NOMO-1 (cell line): ENCODE measurements at regions not wholly inside any gene's neighbourhood (a gene's known extent, or its start where the extent isn't known, plus 50 kb on each side); places are given as distances from the start of the nearest gene placed in this dataset.

ENCODE experiments used
- DNase-seq, 2 experiments: peaks; one replicate each; lab custom pipeline; 2025; ENCODE audit not compliant: unreplicated experiment in 2 of 2; lab: John Stamatoyannopoulos, UW

GRCh38 chr21:40901691-40902090 lies 54.7 kb upstream of the DSCAM start:
- no peak for DNase-seq

- DNase-seq: no peak
Measured at GRCh38 chr21:40902299-40902698, 55.3 kb upstream of the DSCAM start.

- DNase-seq: no peak
Measured at GRCh38 chr21:40902993-40903392, 56.0 kb upstream of the DSCAM start.

- no peak for DNase-seq
Measured at GRCh38 chr21:40905251-40905650, 58.3 kb upstream of the DSCAM start.

DNA sequence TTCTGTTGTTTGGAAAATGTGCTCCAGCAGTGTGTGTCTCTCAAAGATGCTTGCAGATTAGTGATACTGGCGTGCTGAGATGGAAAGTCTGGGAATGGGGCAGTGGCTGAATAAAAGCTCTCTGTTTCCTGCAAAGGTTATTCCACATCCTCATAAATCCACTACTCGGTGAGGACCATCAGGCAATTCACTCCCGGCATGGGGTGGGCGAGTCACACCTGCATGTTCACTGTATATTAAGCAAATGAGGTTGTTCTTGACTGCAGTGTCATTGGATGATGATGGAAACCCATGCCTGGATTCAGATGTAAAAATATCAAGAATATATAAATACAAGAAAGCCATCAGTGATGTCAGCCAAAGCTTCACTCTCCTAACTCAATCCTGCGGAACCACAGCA lies 65.4 kb upstream of the DSCAM start:
- DNase-seq: no peak

DNA sequence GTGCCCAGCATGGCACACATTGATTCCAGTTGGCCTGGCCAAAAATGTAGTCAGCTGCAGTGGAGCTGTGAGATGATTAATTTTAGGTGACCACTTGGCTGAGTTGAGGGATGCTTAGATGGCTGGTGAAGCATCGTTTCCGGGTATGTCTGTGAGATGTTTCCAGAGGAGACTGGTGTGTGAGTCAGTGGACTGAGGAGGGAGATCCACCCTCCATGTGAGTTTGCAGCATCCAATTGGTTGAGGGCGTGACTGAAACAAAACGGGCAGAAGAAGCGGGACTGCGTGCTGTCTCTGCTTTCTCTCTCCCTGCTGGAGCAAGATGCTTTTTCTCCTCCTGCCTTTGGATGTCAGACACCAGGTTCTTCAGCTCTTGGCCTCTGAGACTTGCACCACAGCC lies 68.2 kb upstream of the DSCAM start:
- no peak for DNase-seq

- DNase-seq: no peak
Measured at GRCh38 chr21:40923407-40923806, 76.4 kb upstream of the DSCAM start.

- no peak for DNase-seq
Measured at GRCh38 chr21:40923901-40924300, 76.9 kb upstream of the DSCAM start.

- no peak for DNase-seq
Measured at GRCh38 chr21:40924641-40925040, 77.7 kb upstream of the DSCAM start.

- DNase-seq: no peak
Measured at GRCh38 chr21:40926238-40926637, 79.3 kb upstream of the DSCAM start.

DNA sequence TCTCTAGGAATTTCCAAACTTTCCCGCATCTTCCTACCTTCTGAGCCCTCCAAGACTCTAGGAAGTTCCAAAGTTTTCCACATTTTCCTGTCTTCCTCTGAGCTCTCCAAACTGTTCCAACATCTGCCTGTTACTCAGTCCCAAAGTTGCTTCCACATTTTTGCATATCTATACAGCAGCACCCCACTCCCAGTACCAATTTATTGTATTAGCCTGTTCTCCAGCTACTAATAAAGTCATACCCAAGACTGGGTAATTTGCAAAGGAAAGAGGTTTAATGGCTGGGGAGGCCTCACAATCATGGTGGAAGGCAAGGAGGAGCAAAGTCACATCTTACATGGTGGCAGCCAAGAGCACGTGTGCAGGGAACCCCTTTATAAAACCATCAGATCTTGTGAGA lies 82.9 kb upstream of the DSCAM start:
- no peak for DNase-seq

GRCh38 chr21:40931197-40931596 lies 84.2 kb upstream of the DSCAM start:
- no peak for DNase-seq

DNA sequence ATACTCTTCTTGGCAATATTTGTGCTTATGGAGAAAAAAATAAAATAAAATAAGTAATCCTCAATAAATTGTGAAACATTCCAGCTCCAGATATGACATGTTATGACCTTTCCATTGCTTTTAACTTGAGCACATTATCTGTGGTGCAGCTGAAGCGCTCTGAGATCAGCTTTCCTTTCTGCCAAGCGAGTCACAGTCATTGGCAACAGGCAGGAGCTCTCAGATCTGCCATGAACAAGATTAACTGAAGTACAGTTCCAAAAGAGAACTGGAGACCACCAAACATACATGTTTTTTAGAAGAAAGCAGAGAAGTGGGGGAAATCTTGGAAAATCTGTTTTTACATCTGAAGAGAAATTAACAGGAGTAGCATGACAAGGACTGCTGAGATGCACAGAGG lies 89.2 kb upstream of the DSCAM start:
- DNase-seq: no peak

DNA sequence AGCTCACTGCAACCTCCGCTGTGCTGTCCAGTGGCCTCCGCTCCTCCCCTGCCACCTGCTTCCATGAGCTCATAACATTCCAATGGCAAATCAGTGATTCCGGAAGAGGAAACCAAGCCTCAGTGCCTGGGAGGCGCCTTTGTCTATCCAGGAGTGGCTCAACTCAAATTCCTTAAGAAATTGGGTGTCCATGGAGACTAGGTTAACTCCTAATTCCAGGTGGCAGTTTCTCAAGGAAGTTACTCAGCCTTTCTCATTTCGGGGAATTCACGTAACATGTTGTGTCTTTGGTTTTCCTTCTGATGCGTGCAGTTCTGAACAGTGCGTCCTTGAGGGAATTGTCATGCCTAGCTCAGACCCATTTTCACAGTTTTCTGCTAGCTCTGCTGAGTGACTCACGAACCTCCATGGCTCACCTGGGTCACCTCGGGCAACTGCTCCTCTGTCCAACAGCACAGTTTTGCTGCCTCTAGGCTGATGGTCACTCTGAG lies 89.9 kb upstream of the DSCAM start:
- no peak for DNase-seq

DNA sequence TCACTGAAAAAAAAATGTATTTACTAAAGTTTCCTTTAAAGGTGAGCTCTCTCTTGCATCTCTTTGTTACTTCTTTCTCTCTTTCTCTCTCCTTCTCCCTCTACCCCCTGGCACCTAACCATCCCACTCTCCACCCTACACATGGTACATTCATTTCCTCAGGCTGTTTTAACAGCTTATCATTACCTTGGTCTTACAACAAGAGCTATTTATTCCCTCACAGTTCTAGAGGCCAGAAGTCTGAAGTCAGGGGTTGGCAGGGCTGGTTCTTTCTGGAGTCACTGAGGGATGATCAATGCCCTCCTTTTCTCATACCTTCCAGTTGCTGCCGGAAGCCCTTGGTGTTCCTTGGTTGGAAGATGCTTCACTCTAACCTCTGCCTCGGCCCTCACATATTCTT lies 91.1 kb upstream of the DSCAM start:
- no peak for DNase-seq

DNA sequence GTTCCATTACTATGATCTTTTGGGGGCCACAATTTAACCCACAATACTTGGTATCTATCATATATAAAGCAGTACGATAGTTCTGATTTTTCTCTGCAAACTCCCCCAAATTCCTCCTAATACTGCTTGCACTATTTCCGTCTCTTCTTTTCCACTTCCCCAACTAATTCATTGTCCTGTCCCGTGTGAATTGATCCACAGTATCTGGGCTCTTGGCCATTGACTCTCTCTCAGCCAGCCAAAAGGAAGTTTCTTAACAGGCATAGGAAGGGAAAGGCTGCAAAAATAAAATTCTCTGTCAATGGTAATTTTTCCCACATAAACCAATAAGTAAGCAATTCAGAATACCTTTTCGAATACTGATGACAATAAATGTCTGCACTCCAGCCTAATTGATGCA lies 91.7 kb upstream of the DSCAM start:
- DNase-seq: no peak

DNA sequence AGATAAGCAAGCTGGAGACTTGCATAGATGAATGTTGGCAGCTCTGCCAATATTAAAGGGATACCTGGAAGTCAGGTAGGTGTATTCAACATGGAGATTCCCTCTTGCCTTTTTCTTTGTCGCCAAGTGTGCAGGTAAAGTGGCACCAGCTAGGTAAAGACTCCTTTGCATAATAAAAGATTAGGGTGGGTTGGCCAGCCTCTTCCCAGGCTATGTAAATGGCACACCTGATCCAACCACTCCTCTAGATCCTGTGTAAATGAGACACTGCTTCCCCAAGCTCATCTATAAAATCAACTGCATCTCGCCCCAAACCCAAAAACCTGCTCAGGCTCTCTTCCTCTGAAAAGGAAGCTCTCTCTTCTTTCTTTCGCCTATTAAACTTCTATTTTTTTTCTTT lies 100.8 kb upstream of the DSCAM start:
- no peak for DNase-seq

DNA sequence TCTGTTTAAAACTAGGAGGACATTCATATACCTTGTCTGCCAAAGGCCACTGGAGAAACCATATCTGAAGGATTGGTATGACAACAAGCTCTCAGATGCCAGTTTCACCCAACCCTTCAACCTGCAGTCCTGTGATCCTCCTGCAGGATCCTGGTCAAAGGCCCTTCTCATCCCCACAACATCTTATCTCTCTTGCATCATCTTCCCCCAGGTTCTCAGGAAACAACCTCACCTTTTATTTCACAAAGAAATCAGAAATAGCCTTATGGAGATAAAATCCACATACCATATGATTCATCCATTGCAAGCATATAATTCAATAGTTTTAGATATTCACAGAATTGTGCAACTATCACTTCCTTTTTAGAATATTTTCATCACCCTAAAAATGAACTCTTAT lies 104.0 kb upstream of the DSCAM start:
- DNase-seq: no peak

DNA sequence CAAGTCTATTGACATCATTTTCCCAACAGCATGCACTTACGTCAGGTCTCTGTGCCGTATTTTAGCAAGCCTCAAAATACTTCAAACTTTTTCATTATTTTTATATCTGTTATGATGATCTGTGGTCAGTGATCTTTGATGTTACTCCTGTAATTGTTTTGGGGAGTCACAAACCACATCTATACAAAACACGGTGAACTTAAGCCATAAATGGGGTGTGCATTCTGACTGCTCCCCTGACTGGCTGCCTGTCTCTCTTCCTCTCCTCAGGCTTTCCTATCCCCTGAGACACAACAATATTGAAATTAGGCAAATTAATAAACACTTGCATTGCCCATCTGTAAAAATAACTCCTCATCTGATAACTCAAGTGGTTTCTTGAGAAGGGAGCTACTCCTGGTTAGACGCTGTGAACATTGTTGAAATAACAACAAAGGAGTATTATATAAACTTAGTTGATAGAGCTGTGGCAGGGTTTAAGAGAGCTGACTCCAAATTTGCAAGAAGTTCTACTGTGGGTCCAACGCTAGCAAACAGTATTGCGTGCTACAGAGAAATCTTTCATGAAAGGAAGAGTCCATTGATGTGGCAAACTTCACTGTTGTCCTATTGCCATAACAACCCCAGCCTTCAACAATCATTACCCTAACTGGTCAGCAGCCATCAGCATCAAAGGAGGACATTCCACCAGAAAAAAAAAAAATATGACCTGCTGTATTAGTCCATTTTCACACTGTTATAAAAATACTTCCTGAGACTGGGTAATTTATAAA lies 105.8 kb upstream of the DSCAM start:
- DNase-seq: no peak

DNA sequence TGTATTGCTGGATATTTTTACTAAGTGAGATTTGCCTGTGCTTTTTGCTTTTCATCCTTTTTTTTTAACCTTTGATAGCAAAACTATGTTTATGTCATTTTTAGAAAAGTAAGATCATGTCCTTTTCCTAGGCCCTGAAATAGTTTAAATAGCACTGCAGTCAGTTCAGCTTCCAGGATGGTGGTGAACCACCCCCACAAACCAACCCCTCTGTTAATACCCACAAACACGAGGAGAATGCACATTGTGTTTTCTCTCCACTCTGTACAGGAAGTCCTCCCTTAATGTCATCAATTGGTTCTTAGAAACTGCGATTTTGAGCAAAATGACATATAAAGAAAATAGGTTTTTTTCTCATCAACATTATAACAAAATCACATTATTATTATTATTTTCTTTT lies 117.7 kb upstream of the DSCAM start:
- DNase-seq: no peak

DNA sequence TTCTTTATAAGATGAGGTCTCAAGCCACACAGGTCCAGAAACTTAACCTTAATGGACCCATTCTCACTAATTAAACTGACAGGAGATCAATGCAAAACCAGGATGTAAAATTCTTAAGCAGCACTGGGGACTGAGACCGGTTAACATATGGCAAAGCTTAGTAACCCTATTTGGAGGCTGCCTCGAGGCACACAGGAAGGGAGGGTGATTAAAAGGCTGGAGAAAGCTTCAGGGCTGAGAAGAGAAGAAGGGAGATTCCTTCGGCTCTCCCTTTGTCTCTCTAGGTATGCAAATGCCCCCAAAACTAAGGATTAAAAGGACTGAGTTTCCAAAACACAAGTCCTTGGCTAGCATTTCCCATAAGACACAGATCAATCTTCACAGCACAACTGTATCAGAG lies 120.8 kb upstream of the DSCAM start:
- DNase-seq: no peak

GRCh38 chr21:40972151-40972550 lies 125.2 kb upstream of the DSCAM start:
- no peak for DNase-seq
